PC-3 (cell line): ENCODE measurements at regions not wholly inside any gene's neighbourhood (a gene's known extent, or its start where the extent isn't known, plus 50 kb on each side); places are given as distances from the start of the nearest gene placed in this dataset.

Experiments used
- CTCF ChIP-seq: fragments of 300-600 bp; sonication (generic); conservative IDR thresholded peaks from 2 replicates; pipeline ENCODE4 v1.5.1; 2017; ENCODE audit warnings: antibody characterized with exemption, low read depth, mild to moderate bottlenecking, low read length
- EZH2 ChIP-seq: fragments of 300-600 bp; sonication (generic); IDR thresholded peaks from one replicate; pipeline ENCODE4 v1.6.1; 2017; ENCODE audit warnings: antibody characterized with exemption, mild to moderate bottlenecking, low read length; ENCODE audit not compliant: unreplicated experiment
- EZH2phosphoT487 ChIP-seq: fragments of 300-600 bp; sonication (generic); IDR thresholded peaks from 2 replicates; pipeline ENCODE4 v1.6.1; 2018; ENCODE audit warnings: mild to moderate bottlenecking, antibody characterized with exemption, low read length, borderline replicate concordance

- TF ChIP-seq CTCF (no peak), EZH2phosphoT487 (no peak), EZH2 (no peak)
Observed at GRCh38 chr3:31092748-31093589, 198.5 kb upstream of the GADL1 start.
